Tibial artery (tissue), 4 donors: ENCODE measurements at regions not wholly inside any gene's neighbourhood (a gene's known extent, or its start where the extent isn't known, plus 50 kb on each side); places are given as distances from the start of the nearest gene placed in this dataset.

Experiments used
- DNase-seq, 2 donors: peaks; one replicate each; pipeline ENCODE4 v3.0.0-alpha.2; 2019
- H3K27ac ChIP-seq, 2 donors: fragments of 200-600 bp; sonication (generic) in 1 of 2; 1 replicate in 1 of 2; 2 replicates in 1 of 2; pipeline ENCODE4 v1.5.1; 2018 to 2019; ENCODE audit warnings: mild to moderate bottlenecking in 1 of 2
- H3K27me3 ChIP-seq, 2 donors: fragments of 200-600 bp; sonication (generic) in 1 of 2; one replicate each; pipeline versions ENCODE4 v1.5.1 to v1.6.0; 2016 to 2019
- H3K36me3 ChIP-seq, 3 donors: fragments of 200-600 bp; sonication (generic) in 2 of 3; one replicate each; pipeline ENCODE4 v1.5.1; 2016 to 2019; ENCODE audit warnings: mild to moderate bottlenecking in 2 of 3
- H3K4me1 ChIP-seq, 4 donors: fragments of 200-600 bp; sonication (generic) in 2 of 4; 1 replicate in 3 of 4; 2 replicates in 1 of 4; pipeline ENCODE4 v1.5.1; 2016 to 2019
- H3K4me3 ChIP-seq, 2 donors: fragments of 200-600 bp; sonication (generic) in 1 of 2; 1 replicate in 1 of 2; 2 replicates in 1 of 2; pipeline ENCODE4 v1.5.1; 2018 to 2019; ENCODE audit warnings: mild to moderate bottlenecking in 2 of 2
- H3K9me3 ChIP-seq, 3 donors: fragments of 200-600 bp; sonication (generic) in 1 of 3; one replicate each; pipeline ENCODE4 v1.5.1; 2016 to 2019
- intact Hi-C: fragments of 100-400 bp; cut with DNase I; formaldehyde crosslinking; loops from one replicate; pipeline ENCODE4 v1.15.0; 2023; ENCODE audit warnings: low total_unique reads
- TF ChIP-seq, protein P1 (sequence below), 2 experiments: fragments of 200-600 bp in 1 of 2; fragments of 450-650 bp in 1 of 2; IDR thresholded peaks; one replicate each; pipeline ENCODE4 v1.5.1; 2017 to 2019; ENCODE audit warnings: antibody characterized with exemption in 2 of 2, mild to moderate bottlenecking in 1 of 2, moderate library complexity in 1 of 2

- DNase-seq = no peak
- H3K4me3 ChIP-seq = no peak overlapping the region
- H3K4me1 ChIP-seq = peaks cover 0 to 36% (median 13%) of the 10 kb centered on the region in 4 donors
- no peak overlapping the region for H3K27ac ChIP-seq
- no peaks in the 10 kb centered on the region for H3K36me3 ChIP-seq
- H3K9me3 ChIP-seq = no peaks in the 10 kb centered on the region
- TF ChIP-seq, protein P1, sequence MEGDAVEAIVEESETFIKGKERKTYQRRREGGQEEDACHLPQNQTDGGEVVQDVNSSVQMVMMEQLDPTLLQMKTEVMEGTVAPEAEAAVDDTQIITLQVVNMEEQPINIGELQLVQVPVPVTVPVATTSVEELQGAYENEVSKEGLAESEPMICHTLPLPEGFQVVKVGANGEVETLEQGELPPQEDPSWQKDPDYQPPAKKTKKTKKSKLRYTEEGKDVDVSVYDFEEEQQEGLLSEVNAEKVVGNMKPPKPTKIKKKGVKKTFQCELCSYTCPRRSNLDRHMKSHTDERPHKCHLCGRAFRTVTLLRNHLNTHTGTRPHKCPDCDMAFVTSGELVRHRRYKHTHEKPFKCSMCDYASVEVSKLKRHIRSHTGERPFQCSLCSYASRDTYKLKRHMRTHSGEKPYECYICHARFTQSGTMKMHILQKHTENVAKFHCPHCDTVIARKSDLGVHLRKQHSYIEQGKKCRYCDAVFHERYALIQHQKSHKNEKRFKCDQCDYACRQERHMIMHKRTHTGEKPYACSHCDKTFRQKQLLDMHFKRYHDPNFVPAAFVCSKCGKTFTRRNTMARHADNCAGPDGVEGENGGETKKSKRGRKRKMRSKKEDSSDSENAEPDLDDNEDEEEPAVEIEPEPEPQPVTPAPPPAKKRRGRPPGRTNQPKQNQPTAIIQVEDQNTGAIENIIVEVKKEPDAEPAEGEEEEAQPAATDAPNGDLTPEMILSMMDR (IDR thresholded peaks at IDR 0.05) = no peak
- H3K27me3 ChIP-seq = no peaks in the 10 kb centered on the region
- intact Hi-C loops = no loop called here
Observed at GRCh38 chr14:61219673-61220072, 61.5 kb downstream of the TMEM30B start.

DNA sequence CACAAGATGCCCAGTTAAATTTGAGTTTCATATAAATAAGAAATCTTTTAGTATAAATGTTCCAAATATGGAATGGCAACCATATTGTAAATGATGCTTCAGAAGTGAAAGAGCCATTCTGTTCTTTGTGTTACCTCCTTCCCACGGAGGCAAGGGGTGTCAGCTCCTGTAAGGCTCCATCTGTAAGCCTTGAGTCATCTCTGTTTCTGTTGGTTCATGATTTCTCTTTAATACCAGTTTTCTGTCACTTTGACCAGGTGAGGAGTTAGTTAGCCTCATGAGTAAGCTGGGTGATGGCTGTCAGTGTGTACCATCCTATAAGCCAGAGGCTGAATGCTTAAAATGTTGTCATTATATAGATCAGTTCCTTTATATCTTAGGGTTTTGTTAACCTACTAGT, 61.9 kb downstream of the TMEM30B start:
- H3K9me3 ChIP-seq = no peaks in the 10 kb centered on the region
- no peak for DNase-seq
- H3K4me3 ChIP-seq = no peak overlapping the region
- intact Hi-C loops = no loop called here
- peaks cover 0 to 40% (median 15%) of the 10 kb centered on the region in 4 donors for H3K4me1 ChIP-seq
- H3K27me3 ChIP-seq = no peaks in the 10 kb centered on the region
- no peak overlapping the region for H3K27ac ChIP-seq
- H3K36me3 ChIP-seq = no peaks in the 10 kb centered on the region
- TF ChIP-seq, protein P1 (IDR thresholded peaks at IDR 0.05) = no peak

DNA sequence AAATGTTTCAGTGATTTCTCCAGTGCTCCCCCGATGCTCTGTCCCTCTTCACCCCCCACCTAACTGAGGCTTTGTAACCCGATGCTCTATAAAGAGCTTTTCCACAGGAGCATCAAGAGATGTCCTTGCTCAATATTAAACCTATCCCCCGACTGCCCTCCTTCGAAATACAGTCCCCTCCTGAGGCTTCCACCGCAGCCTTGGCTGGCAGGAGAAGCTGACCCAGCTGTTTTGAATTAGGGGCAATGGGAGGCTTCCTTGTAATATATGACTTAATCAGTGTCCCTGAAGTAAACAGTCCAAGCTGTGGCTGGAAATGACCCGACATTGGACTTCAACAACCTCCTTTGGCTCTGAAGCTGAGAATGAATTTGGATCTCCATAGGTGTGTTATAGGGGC, 62.4 kb downstream of the TMEM30B start:
- no peaks in the 10 kb centered on the region for H3K27me3 ChIP-seq
- H3K36me3 ChIP-seq = no peaks in the 10 kb centered on the region
- H3K9me3 ChIP-seq = no peaks in the 10 kb centered on the region
- H3K27ac ChIP-seq = no peak overlapping the region
- DNase-seq = peak in 1 of 2 donors; percentile 39
- H3K4me1 ChIP-seq = peaks cover 0 to 43% (median 15%) of the 10 kb centered on the region in 4 donors
- TF ChIP-seq, protein P1 (IDR thresholded peaks at IDR 0.05) = no peak
- no peak overlapping the region for H3K4me3 ChIP-seq
- intact Hi-C loops = no loop called here

- no peaks in the 10 kb centered on the region for H3K9me3 ChIP-seq
- no peak overlapping the region for H3K4me3 ChIP-seq
- intact Hi-C loops = no loop called here
- no peak overlapping the region for H3K27ac ChIP-seq
- TF ChIP-seq, protein P1 (IDR thresholded peaks at IDR 0.05) = no peak
- DNase-seq = no peak
- peaks cover 0 to 49% (median 17%) of the 10 kb centered on the region in 4 donors for H3K4me1 ChIP-seq
- no peaks in the 10 kb centered on the region for H3K27me3 ChIP-seq
- H3K36me3 ChIP-seq = no peaks in the 10 kb centered on the region
Observed at GRCh38 chr14:61218157-61218556, 63.0 kb downstream of the TMEM30B start.

DNA sequence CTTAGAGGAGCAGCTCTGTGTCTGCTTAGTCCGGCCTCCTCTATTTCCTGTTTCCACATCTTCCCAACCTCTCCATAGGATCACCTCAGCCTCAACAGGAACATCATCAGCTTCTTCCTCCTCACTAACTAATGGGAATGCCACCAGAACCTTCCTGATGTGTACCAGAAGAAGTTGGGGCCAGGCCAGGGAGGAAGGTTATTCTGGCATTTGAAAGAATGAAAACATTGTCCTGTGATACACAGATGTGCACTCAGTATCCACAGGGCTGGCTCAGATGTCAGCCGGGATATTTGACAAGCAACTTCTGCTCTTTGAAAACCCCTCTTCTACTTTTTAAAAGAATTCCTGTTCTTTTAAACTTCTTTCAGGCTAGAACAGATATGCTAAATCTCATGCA, 63.6 kb downstream of the TMEM30B start:
- no peaks in the 10 kb centered on the region for H3K27me3 ChIP-seq
- intact Hi-C loops = no loop called here
- H3K27ac ChIP-seq = no peak overlapping the region
- H3K4me1 ChIP-seq = peaks cover 0 to 53% (median 20%) of the 10 kb centered on the region in 4 donors
- H3K4me3 ChIP-seq = no peak overlapping the region
- no peaks in the 10 kb centered on the region for H3K36me3 ChIP-seq
- H3K9me3 ChIP-seq = no peaks in the 10 kb centered on the region
- TF ChIP-seq, protein P1 (IDR thresholded peaks at IDR 0.05) = no peak
- no peak for DNase-seq
